Activated naive CD8-positive, alpha-beta T cell treated with anti-CD3 and anti-CD28 coated beads for 36 hours (primary cell): ENCODE measurements at regions not wholly inside any gene's neighbourhood (a gene's known extent, or its start where the extent isn't known, plus 50 kb on each side); places are given as distances from the start of the nearest gene placed in this dataset.
A peak's percentile ranks its signal among the peaks of the same experiment; 100 is the strongest.

ENCODE experiments used
- DNase-seq: peaks from one replicate; pipeline ENCODE4 v3.0.0; 2021
- H3K27ac Mint-ChIP-seq: one replicate; pipeline ENCODE4 v1.8.0; 2022; ENCODE audit warnings: mild to moderate bottlenecking, moderate library complexity, mixed read lengths
- H3K27me3 Mint-ChIP-seq: one replicate; pipeline ENCODE4 v1.8.0; 2022; ENCODE audit warnings: mild to moderate bottlenecking, mixed read lengths
- H3K36me3 Mint-ChIP-seq: one replicate; pipeline ENCODE4 v1.8.0; 2021; ENCODE audit warnings: mild to moderate bottlenecking, mixed read lengths
- H3K4me1 Mint-ChIP-seq: one replicate; pipeline ENCODE4 v1.8.0; 2021; ENCODE audit warnings: mixed read lengths
- H3K4me3 Mint-ChIP-seq: one replicate; pipeline ENCODE4 v1.8.0; 2022; ENCODE audit warnings: mild to moderate bottlenecking, moderate library complexity, mixed read lengths
- H3K9me3 Mint-ChIP-seq: one replicate; pipeline ENCODE4 v1.8.0; 2022; ENCODE audit warnings: mixed read lengths

DNA sequence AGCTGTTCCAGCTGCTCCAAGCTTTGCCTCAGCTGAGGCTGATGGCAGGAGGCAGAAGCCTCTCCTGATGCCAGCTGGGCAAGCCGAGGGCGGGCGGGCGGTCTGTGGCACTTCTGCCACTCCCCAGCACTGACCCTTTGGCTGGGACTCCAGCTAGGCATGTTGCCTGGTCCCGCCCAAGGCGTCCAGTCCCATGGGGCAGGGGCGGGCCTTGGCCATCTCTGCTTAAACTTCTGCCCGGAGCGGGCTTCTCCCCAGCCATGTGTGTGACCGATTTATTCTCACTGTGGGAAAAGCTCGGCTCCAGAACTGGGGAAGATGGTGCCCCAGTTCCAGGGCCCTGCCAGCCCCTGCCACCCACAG, 349.1 kb downstream of the SEC14L1 start:
- Mint-ChIP-seq H3K27ac (no peak overlapping the region), H3K4me1 (peaks cover 18% of the 10 kb centered on the region), H3K9me3 (no peaks in the 10 kb centered on the region), H3K27me3 (no peaks in the 10 kb centered on the region), H3K36me3 (peaks cover 23% of the 10 kb centered on the region), H3K4me3 (no peak overlapping the region)
- DNase-seq: no peak

DNA sequence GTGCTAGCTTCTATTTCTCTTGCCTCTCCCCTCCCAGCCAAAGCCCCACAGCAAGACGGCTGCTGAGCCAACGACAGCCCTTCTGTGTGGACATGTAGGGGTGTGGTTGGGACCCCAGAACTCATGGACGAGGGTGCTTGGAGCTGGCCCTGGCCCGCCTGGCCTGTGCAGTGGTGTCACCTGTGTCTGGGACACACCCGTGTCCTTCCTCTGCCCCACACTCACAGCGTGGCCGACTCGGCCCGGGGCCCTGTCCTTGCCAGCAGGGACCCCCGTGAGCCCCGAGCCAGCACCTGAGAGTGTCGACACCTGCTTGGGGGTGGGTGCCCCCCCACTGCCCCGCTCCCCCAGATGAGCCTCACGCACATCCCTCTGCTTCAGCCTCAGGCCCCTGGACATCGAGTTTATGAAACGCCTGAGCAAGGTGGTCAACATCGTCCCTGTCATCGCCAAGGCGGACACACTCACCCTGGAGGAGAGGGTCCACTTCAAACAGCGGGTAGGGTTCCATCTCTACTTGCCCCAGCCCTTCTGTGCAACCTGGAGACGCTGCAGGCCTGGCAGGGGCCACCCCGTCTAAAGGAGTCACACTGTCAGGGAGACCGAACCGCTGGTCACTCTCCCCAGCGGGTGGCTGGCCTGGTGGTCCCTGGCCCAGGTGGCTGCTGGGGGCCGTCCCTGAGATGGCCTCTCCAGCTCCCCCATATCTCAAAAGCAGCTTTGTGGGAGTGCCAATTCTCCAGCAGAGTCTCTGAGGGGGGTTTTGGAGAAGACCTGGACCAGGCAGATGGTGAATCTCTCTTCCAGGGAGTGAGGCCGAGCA, 349.8 kb downstream of the SEC14L1 start:
- no peak for DNase-seq
- H3K9me3 Mint-ChIP-seq: no peaks in the 10 kb centered on the region
- H3K27ac Mint-ChIP-seq: no peak overlapping the region
- peaks cover 23% of the 10 kb centered on the region for H3K4me1 Mint-ChIP-seq
- peaks cover 25% of the 10 kb centered on the region for H3K36me3 Mint-ChIP-seq
- H3K27me3 Mint-ChIP-seq: no peaks in the 10 kb centered on the region
- H3K4me3 Mint-ChIP-seq: no peak overlapping the region

DNA sequence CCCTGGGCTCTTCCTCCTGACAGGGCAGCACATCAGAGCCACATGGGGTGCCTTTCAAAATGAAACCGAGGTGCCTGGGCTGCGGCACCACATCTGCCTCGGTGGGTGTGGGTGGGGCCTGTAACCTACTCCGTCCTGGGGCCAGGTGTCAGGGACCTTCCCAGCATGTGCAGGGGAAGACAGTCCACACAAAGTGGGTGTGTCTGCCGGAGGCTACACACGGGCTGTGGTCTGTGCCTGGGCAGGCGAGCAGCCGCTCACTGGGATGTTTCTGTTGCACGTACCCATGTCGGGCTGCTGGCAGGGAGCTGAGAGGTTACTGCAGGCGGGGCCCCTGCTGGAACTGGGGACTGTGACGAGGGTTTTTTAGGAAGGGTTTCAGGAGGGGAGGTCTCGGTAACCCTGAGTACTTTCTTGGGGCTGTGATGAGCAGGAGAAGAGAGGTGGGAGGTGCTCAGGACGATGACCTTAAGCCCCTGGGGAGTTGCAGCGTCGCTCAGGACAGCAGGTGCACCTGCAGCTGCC, 351.2 kb downstream of the SEC14L1 start:
- H3K9me3 Mint-ChIP-seq: no peaks in the 10 kb centered on the region
- peak overlapping the region; percentile 62 for H3K27ac Mint-ChIP-seq
- H3K36me3 Mint-ChIP-seq: peaks cover 21% of the 10 kb centered on the region
- H3K27me3 Mint-ChIP-seq: no peaks in the 10 kb centered on the region
- peak; percentile 60 for DNase-seq
- peaks cover 23% of the 10 kb centered on the region for H3K4me1 Mint-ChIP-seq
- H3K4me3 Mint-ChIP-seq: no peak overlapping the region

- Mint-ChIP-seq H3K4me3 (no peak overlapping the region), H3K36me3 (peaks cover 21% of the 10 kb centered on the region), H3K27me3 (no peaks in the 10 kb centered on the region), H3K4me1 (peaks cover 23% of the 10 kb centered on the region), H3K27ac (peak overlapping the region; percentile 62), H3K9me3 (no peaks in the 10 kb centered on the region)
- DNase-seq: no peak
These were observed 351.9 kb downstream of the SEC14L1 start for GRCh38 chr17:77492446-77493237.

GRCh38 chr17:77493238-77493820, 352.6 kb downstream of the SEC14L1 start:
- no peaks in the 10 kb centered on the region for H3K27me3 Mint-ChIP-seq
- peaks cover 21% of the 10 kb centered on the region for H3K36me3 Mint-ChIP-seq
- peaks cover 21% of the 10 kb centered on the region for H3K4me1 Mint-ChIP-seq
- peak overlapping the region; percentile 54 for H3K27ac Mint-ChIP-seq
- H3K9me3 Mint-ChIP-seq: no peaks in the 10 kb centered on the region
- H3K4me3 Mint-ChIP-seq: no peak overlapping the region
- no peak for DNase-seq

DNA sequence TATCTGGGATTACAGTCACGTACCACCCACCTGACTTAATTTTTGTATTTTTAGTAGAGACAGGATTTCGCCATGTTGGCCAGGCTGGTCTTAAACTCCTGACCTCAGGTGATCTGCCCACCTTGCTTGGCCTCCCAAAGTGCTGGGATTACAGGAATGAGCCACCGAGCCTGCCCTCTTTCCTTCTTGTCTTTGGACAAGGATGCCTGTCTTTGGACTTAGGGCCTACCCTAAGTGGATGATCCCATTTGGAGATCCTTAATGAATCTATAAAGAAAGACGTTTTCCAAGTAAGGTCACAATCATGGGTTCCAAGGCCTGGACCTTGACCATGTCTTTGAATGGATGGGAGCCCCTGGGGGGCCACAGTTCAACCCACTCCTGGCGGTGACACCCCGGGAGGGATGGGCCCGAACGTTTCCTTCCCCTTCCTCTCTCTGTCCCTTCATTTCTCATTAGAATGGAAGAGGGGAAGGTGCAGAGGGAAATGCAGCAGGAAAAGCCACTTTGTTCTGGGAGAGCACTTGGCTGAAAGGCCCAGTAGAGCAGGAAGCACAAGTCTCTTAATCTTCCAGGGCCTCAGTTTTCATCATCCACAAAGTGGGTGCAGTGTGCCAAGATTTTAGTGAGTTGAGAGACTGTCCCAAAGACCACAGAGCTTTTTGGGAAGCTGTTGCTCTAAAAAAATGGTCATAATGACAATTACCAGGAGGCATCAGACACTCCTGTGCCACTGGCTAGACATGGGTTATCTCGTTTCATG, 353.3 kb downstream of the SEC14L1 start:
- Mint-ChIP-seq H3K4me1 (peaks cover 18% of the 10 kb centered on the region), H3K4me3 (no peak overlapping the region), H3K27me3 (no peaks in the 10 kb centered on the region), H3K36me3 (peaks cover 19% of the 10 kb centered on the region), H3K27ac (peak overlapping the region; percentile 54), H3K9me3 (no peaks in the 10 kb centered on the region)
- no peak for DNase-seq

GRCh38 chr17:77494664-77495435, 354.1 kb downstream of the SEC14L1 start:
- Mint-ChIP-seq H3K27me3 (no peaks in the 10 kb centered on the region), H3K36me3 (peaks cover 26% of the 10 kb centered on the region), H3K4me3 (no peak overlapping the region), H3K9me3 (no peaks in the 10 kb centered on the region), H3K27ac (peak overlapping the region; percentile 65), H3K4me1 (peaks cover 18% of the 10 kb centered on the region)
- DNase-seq: peak; percentile 69

- Mint-ChIP-seq H3K27me3 (no peaks in the 10 kb centered on the region), H3K27ac (no peak overlapping the region)
These were observed 354.8 kb downstream of the SEC14L1 start for GRCh38 chr17:77495575-77495974.

GRCh38 chr17:77496401-77496801, 355.6 kb downstream of the SEC14L1 start:
- Mint-ChIP-seq H3K27ac (no peak overlapping the region), H3K4me1 (peaks cover 18% of the 10 kb centered on the region), H3K36me3 (peaks cover 35% of the 10 kb centered on the region), H3K27me3 (no peaks in the 10 kb centered on the region), H3K4me3 (no peak overlapping the region), H3K9me3 (no peaks in the 10 kb centered on the region)
- DNase-seq: no peak

More at GRCh38 chr17:77495575-77495974, 354.8 kb downstream of the SEC14L1 start:
- no peak for DNase-seq
- Mint-ChIP-seq H3K4me3 (no peak overlapping the region), H3K4me1 (peaks cover 18% of the 10 kb centered on the region), H3K9me3 (no peaks in the 10 kb centered on the region), H3K36me3 (peaks cover 31% of the 10 kb centered on the region)

DNA sequence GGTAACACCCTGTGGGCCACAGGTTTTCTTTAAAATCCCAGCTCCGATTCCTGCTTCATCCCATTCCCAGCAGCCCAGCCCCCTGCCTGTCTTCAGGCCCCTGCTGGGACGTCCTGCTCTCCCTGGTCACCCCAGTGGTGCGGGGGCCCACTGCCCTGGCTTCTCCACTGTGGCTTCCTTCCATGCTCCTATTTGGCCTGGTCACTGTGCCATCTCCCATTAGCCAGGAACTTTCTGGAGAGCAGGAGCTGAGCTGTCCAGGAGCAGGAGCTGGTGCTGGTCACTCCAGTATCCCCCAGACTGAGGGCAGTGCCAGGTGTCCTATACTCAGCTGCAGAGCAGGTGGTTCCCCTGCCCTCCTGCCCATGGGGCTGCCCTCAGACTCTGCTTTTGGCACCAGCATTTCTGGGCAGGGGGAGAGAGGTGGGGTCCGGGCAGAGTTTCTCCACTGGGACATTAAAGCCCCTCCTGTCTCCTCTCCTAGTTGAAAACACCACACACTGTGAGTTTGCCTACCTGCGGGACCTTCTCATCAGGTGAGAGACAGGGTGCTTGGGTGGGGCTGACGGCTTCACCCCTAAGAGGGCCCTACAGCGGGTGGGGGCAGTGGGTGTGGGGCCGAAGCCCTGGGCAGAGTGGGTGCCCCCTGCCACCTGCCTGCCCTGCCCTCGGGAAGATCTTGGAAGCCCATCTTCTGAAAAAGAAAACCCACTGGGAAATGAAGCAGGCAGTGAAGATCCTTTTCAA, 356.2 kb downstream of the SEC14L1 start:
- Mint-ChIP-seq H3K36me3 (peaks cover 35% of the 10 kb centered on the region), H3K27me3 (no peaks in the 10 kb centered on the region), H3K4me1 (peaks cover 13% of the 10 kb centered on the region), H3K4me3 (no peak overlapping the region), H3K27ac (no peak overlapping the region), H3K9me3 (no peaks in the 10 kb centered on the region)
- DNase-seq: no peak

DNA sequence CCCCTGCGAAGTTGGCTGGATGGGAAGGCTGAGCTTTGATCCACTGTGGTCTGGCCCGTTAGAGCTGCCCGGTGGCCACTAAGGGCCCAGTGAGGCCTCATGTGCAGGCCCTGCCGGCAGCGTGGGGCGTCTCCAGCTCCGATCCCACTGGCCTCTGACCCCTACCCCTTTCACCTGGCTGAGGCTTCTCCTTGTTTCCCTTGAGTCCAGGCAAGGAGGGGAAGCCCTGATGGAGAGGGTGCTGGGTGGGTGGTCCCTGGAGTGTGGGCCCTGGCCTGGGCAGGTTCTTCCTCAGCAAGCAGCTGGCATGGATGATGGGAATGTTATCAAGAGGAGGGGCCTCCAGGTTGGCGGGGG, 356.8 kb downstream of the SEC14L1 start:
- DNase-seq: no peak
- no peak overlapping the region for H3K4me3 Mint-ChIP-seq
- H3K4me1 Mint-ChIP-seq: peaks cover 10% of the 10 kb centered on the region
- no peak overlapping the region for H3K27ac Mint-ChIP-seq
- H3K27me3 Mint-ChIP-seq: no peaks in the 10 kb centered on the region
- peaks cover 32% of the 10 kb centered on the region for H3K36me3 Mint-ChIP-seq
- no peaks in the 10 kb centered on the region for H3K9me3 Mint-ChIP-seq

DNA sequence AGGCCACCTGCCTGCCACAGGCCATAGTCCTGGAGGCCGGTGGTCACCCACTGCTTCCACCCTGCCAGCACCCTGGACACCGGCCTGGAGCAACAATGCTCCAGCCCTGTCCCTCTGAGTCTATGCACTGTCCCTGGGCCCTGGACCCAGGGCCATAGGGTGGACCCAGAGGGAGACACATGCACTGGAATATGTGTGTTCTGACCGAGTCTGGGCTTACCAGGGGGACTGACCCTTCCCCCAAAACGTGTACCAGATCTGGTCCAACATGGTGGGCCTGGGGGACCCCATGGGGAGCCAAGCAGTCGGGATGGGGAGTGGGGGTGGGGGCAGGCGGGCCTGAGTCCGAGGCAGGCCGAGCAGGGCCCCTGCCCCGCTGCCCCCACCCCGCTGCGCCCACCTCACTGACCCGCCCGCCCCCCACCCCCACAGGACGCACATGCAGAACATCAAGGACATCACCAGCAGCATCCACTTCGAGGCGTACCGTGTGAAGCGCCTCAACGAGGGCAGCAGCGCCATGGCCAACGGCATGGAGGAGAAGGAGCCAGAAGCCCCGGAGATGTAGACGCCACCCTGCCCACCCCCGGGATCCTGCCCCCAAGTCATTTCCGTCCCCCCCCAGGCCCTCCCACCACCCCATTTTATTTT, 357.4 kb downstream of the SEC14L1 start:
- H3K4me3 Mint-ChIP-seq: no peak overlapping the region
- H3K27me3 Mint-ChIP-seq: no peaks in the 10 kb centered on the region
- no peak for DNase-seq
- peaks cover 32% of the 10 kb centered on the region for H3K36me3 Mint-ChIP-seq
- H3K4me1 Mint-ChIP-seq: peaks cover 10% of the 10 kb centered on the region
- H3K9me3 Mint-ChIP-seq: no peaks in the 10 kb centered on the region
- no peak overlapping the region for H3K27ac Mint-ChIP-seq
